ENCODE measurements at regions not wholly inside any gene's neighbourhood (a gene's known extent, or its start where the extent isn't known, plus 50 kb on each side); places are given as distances from the start of the nearest gene placed in this dataset.
A peak's percentile ranks its signal among the peaks of the same experiment; 100 is the strongest.

GRCh38 chr9:99437145-99437544, 215.1 kb downstream of the SEC61B start:
- DNase-seq (ENCODE audit: low spot score) = no peak

GRCh38 chr9:99438596-99438995, 216.5 kb downstream of the SEC61B start:
- DNase-seq (ENCODE audit: low spot score) = no peak

GRCh38 chr9:99441829-99442228, 219.7 kb downstream of the SEC61B start:
- DNase-seq (ENCODE audit: low spot score) = no peak

- peak; percentile 16 for DNase-seq (ENCODE audit: low spot score)
These were observed 223.3 kb downstream of the SEC61B start for GRCh38 chr9:99445371-99445891.

GRCh38 chr9:99445920-99446319, 223.8 kb downstream of the SEC61B start:
- no peak for DNase-seq (ENCODE audit: low spot score)

- DNase-seq (ENCODE audit: low spot score) = no peak
These were observed 225.9 kb downstream of the SEC61B start for GRCh38 chr9:99447951-99448350.

GRCh38 chr9:99449726-99450125, 227.6 kb downstream of the SEC61B start:
- DNase-seq (ENCODE audit: low spot score) = no peak

- peak; percentile 74 for DNase-seq (ENCODE audit: low spot score)
These were observed 229.1 kb downstream of the SEC61B start for GRCh38 chr9:99451112-99451606.

- no peak for DNase-seq (ENCODE audit: low spot score)
These were observed 235.3 kb downstream of the SEC61B start for GRCh38 chr9:99457406-99457805.

- DNase-seq (ENCODE audit: low spot score) = no peak
These were observed 235.9 kb downstream of the SEC61B start for GRCh38 chr9:99457981-99458380.

- DNase-seq (ENCODE audit: low spot score) = no peak
These were observed 237.8 kb downstream of the SEC61B start for GRCh38 chr9:99459919-99460318.

GRCh38 chr9:99463131-99463530, 241.0 kb downstream of the SEC61B start:
- DNase-seq (ENCODE audit: low spot score) = no peak

GRCh38 chr9:99464568-99464967, 242.5 kb downstream of the SEC61B start:
- no peak for DNase-seq (ENCODE audit: low spot score)

GRCh38 chr9:99465231-99465907, 243.3 kb downstream of the SEC61B start:
- peak; percentile 50 for DNase-seq (ENCODE audit: low spot score)

- DNase-seq (ENCODE audit: low spot score) = no peak
These were observed 244.0 kb downstream of the SEC61B start for GRCh38 chr9:99466104-99466503.

GRCh38 chr9:99466781-99467180, 244.7 kb downstream of the SEC61B start:
- no peak for DNase-seq (ENCODE audit: low spot score)

GRCh38 chr9:99471033-99471432, 249.0 kb downstream of the SEC61B start:
- no peak for DNase-seq (ENCODE audit: low spot score)

GRCh38 chr9:99472240-99472915, 250.3 kb downstream of the SEC61B start:
- DNase-seq (ENCODE audit: low spot score) = no peak

GRCh38 chr9:99472916-99473245, 250.8 kb downstream of the SEC61B start:
- DNase-seq (ENCODE audit: low spot score) = no peak

- DNase-seq (ENCODE audit: low spot score) = no peak
These were observed 252.1 kb downstream of the SEC61B start for GRCh38 chr9:99474186-99474585.

- DNase-seq (ENCODE audit: low spot score) = no peak
These were observed 253.5 kb downstream of the SEC61B start for GRCh38 chr9:99475401-99476065.

GRCh38 chr9:99478469-99479027, 256.5 kb downstream of the SEC61B start:
- DNase-seq (ENCODE audit: low spot score) = no peak

GRCh38 chr9:99479929-99480328, 257.8 kb downstream of the SEC61B start:
- DNase-seq (ENCODE audit: low spot score) = no peak
